PC-9 (cell line): ENCODE measurements at regions not wholly inside any gene's neighbourhood (a gene's known extent, or its start where the extent isn't known, plus 50 kb on each side); places are given as distances from the start of the nearest gene placed in this dataset.

Experiments used
- BruUV-seq: library from RNA; stranded (reverse); fragments of 400-500 nt; replicated peaks from 2 replicates; lab custom pipeline; 2021; lab: Mats Ljungman, UMichigan
- CTCF ChIA-PET: fragments of 300-600 bp; sonication (Branson Sonifier 250); formaldehyde crosslinking; loops from one replicate; lab custom pipeline; 2022; ENCODE audit warnings: antibody characterized with exemption; lab: Charles Lee
- POLR2A ChIA-PET: fragments of 300-600 bp; sonication (Branson Sonifier 250); formaldehyde crosslinking; loops from one replicate; lab custom pipeline; 2022; ENCODE audit warnings: antibody characterized with exemption; ENCODE audit not compliant: unreplicated experiment; lab: Charles Lee
- DNase-seq, 2 experiments: peaks; one replicate each; pipeline versions ENCODE4 v3.0.0 to v3.0.0-alpha.2; 2015 to 2022; ENCODE audit warnings: mixed read lengths in 1 of 2
- H2AFZ ChIP-seq: fragments of 200-600 bp; sonication (generic); 2 replicates; pipeline ENCODE4 v1.8.1; 2017; ENCODE audit warnings: antibody characterized with exemption
- H3F3A ChIP-seq: fragments of 200-600 bp; sonication (generic); 2 replicates; pipeline ENCODE4 v1.8.1; 2017; ENCODE audit warnings: antibody characterized with exemption, mild to moderate bottlenecking, low read depth; ENCODE audit not compliant: insufficient read depth
- H3K27ac ChIP-seq: fragments of 200-600 bp; sonication (generic); 2 replicates; pipeline ENCODE4 v1.6.1; 2016; ENCODE audit warnings: mixed run types
- H3K27me3 ChIP-seq: fragments of 200-600 bp; sonication (generic); 2 replicates; pipeline ENCODE4 v1.6.1; 2016; ENCODE audit warnings: low read depth, mixed run types; ENCODE audit not compliant: insufficient read depth
- H3K36me3 ChIP-seq: fragments of 200-600 bp; sonication (generic); 2 replicates; pipeline ENCODE4 v1.6.1; 2016; ENCODE audit warnings: low read depth, mixed run types
- H3K4me1 ChIP-seq: fragments of 200-600 bp; sonication (generic); replicated peaks from 2 replicates; pipeline ENCODE4 v1.6.1; 2016; ENCODE audit warnings: mixed run types; ENCODE audit not compliant: insufficient read depth
- H3K4me2 ChIP-seq: fragments of 200-600 bp; sonication (generic); 2 replicates; pipeline ENCODE4 v1.6.1; 2017; ENCODE audit warnings: mixed run types
- H3K4me3 ChIP-seq: fragments of 200-600 bp; sonication (generic); 2 replicates; pipeline ENCODE4 v1.6.1; 2016; ENCODE audit warnings: mixed run types
- H3K79me2 ChIP-seq: fragments of 200-600 bp; sonication (generic); 2 replicates; pipeline ENCODE4 v1.6.1; 2017; ENCODE audit warnings: low read depth, mixed run types
- H3K9me2 ChIP-seq: fragments of 200-600 bp; sonication (generic); 2 replicates; pipeline ENCODE4 v1.8.1; 2017; ENCODE audit warnings: mild to moderate bottlenecking; ENCODE audit not compliant: insufficient read depth
- H3K9me3 ChIP-seq: fragments of 200-600 bp; sonication (generic); 2 replicates; pipeline ENCODE4 v1.8.1; 2016; ENCODE audit warnings: low read depth; ENCODE audit not compliant: insufficient read depth
- H4K20me1 ChIP-seq: fragments of 200-600 bp; sonication (generic); 2 replicates; pipeline ENCODE4 v1.8.1; 2017; ENCODE audit not compliant: insufficient read depth
- CTCF ChIP-seq: fragments of 200-600 bp; sonication (generic); conservative IDR thresholded peaks from 2 replicates; pipeline ENCODE4 v1.6.1; 2017; ENCODE audit warnings: mixed run types, antibody characterized with exemption, mild to moderate bottlenecking, moderate library complexity
- EZH2 ChIP-seq: fragments of 200-600 bp; sonication (generic); IDR thresholded peaks from 2 replicates; pipeline ENCODE4 v1.8.0; 2017; ENCODE audit warnings: antibody characterized with exemption, low read depth
- intact Hi-C: fragments of 100-400 bp; cut with micrococcal nuclease; formaldehyde crosslinking; loops from one replicate; pipeline ENCODE4 v1.10.0; 2022; ENCODE audit not compliant: unreplicated experiment

- CTCF ChIA-PET, result no interaction called here
- Histone ChIP-seq H3K9me3 (no peaks in the 10 kb centered on the region), H3K27ac (no peak overlapping the region), H3F3A (no peaks in the 10 kb centered on the region), H3K36me3 (no peaks in the 10 kb centered on the region), H2AFZ (no peak overlapping the region), H3K27me3 (no peaks in the 10 kb centered on the region; the same call in 1 of the 2 replicates), H4K20me1 (no peaks in the 10 kb centered on the region), H3K79me2 (no peaks in the 10 kb centered on the region), H3K4me1 (no peaks in the 10 kb centered on the region), H3K4me2 (no peak overlapping the region), H3K4me3 (no peak overlapping the region), H3K9me2 (no peaks in the 10 kb centered on the region)
- intact Hi-C loops, result no loop called here
- TF ChIP-seq CTCF (no peak), EZH2 (no peak)
- no peak for DNase-seq
- POLR2A ChIA-PET, result no interaction called here
- no TSS peak for BruUV-seq
These were observed 336.6 kb downstream of the FGFR2 start for GRCh38 chr10:121261665-121262064.

GRCh38 chr10:121262774-121263430 is 335.3 kb downstream of the FGFR2 start:
- no peaks in the 10 kb centered on the region; the same call in 1 of the 2 replicates for H3K27me3 ChIP-seq
- POLR2A ChIA-PET, result no interaction called here
- H3K4me3 ChIP-seq, result no peak overlapping the region
- H3K4me1 ChIP-seq, result no peaks in the 10 kb centered on the region
- no peak for DNase-seq
- no peaks in the 10 kb centered on the region for H3K9me2 ChIP-seq
- CTCF ChIA-PET, result no interaction called here
- BruUV-seq, result no TSS peak
- H3K27ac ChIP-seq, result no peak overlapping the region
- H3K4me2 ChIP-seq, result no peak overlapping the region
- no peaks in the 10 kb centered on the region for H3K36me3 ChIP-seq
- no peaks in the 10 kb centered on the region for H4K20me1 ChIP-seq
- no peaks in the 10 kb centered on the region for H3K79me2 ChIP-seq
- TF ChIP-seq CTCF, result no peak
- TF ChIP-seq EZH2, result no peak
- no peak overlapping the region for H2AFZ ChIP-seq
- intact Hi-C loops, result no loop called here
- H3F3A ChIP-seq, result no peaks in the 10 kb centered on the region
- H3K9me3 ChIP-seq, result no peaks in the 10 kb centered on the region

- Histone ChIP-seq H3K27ac (no peak overlapping the region), H3K4me3 (no peak overlapping the region), H3K4me2 (no peak overlapping the region), H3K36me3 (no peaks in the 10 kb centered on the region), H3F3A (no peaks in the 10 kb centered on the region), H3K4me1 (no peaks in the 10 kb centered on the region), H3K79me2 (no peaks in the 10 kb centered on the region), H4K20me1 (no peaks in the 10 kb centered on the region), H2AFZ (no peak overlapping the region), H3K9me2 (no peaks in the 10 kb centered on the region), H3K9me3 (no peaks in the 10 kb centered on the region), H3K27me3 (no peaks in the 10 kb centered on the region; the same call in 1 of the 2 replicates)
- CTCF ChIA-PET, result no interaction called here
- no peak for DNase-seq
- intact Hi-C loops, result no loop called here
- TF ChIP-seq EZH2 (no peak), CTCF (no peak)
- POLR2A ChIA-PET, result no interaction called here
- BruUV-seq, result no TSS peak
These were observed 334.8 kb downstream of the FGFR2 start for GRCh38 chr10:121263431-121263783.
